ENCODE measurements at regions not wholly inside any gene's neighbourhood (a gene's known extent, or its start where the extent isn't known, plus 50 kb on each side); places are given as distances from the start of the nearest gene placed in this dataset.

- Histone ChIP-seq H3K27ac (no peak overlapping the region), H3K4me3 (no peak overlapping the region), H3K9ac (ENCODE audit: low read depth in 2 of 2, low read length in 2 of 2) (no peak overlapping the region), H3K27me3 (no peaks in the 10 kb centered on the region), H3K36me3 (no peaks in the 10 kb centered on the region), H3K9me3 (no peaks in the 10 kb centered on the region), H3K4me1 (no peaks in the 10 kb centered on the region)
- TF ChIP-seq, protein P1, sequence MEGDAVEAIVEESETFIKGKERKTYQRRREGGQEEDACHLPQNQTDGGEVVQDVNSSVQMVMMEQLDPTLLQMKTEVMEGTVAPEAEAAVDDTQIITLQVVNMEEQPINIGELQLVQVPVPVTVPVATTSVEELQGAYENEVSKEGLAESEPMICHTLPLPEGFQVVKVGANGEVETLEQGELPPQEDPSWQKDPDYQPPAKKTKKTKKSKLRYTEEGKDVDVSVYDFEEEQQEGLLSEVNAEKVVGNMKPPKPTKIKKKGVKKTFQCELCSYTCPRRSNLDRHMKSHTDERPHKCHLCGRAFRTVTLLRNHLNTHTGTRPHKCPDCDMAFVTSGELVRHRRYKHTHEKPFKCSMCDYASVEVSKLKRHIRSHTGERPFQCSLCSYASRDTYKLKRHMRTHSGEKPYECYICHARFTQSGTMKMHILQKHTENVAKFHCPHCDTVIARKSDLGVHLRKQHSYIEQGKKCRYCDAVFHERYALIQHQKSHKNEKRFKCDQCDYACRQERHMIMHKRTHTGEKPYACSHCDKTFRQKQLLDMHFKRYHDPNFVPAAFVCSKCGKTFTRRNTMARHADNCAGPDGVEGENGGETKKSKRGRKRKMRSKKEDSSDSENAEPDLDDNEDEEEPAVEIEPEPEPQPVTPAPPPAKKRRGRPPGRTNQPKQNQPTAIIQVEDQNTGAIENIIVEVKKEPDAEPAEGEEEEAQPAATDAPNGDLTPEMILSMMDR (IDR thresholded peaks at IDR 0.05): no peak
- no peak for DNase-seq
- intact Hi-C loops (cut with DNase I): no loop called here
These were observed 179.7 kb downstream of the ACKR3 start for GRCh38 chr2:236749346-236749745.

DNA sequence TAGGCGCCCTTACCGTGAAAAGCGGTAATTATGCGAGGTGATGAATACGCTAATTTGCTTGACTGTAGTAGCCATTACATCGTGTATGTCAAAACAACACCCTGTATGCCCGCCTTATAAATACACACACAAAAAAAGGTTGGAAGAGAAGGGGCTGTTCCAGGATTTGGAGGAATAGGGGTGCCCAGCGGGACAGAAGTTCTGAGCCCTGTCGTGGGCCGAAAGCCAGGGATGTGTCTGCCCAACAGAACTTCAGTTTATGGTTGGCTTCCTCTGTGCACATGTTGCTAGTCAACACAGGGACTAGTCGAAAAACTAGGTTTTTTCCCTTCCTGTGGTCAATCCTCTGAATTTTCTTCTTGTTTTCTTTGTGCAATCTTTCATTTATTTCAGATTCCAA is 182.5 kb downstream of the ACKR3 start:
- intact Hi-C loops (cut with DNase I): no loop called here
- TF ChIP-seq, protein P1 (IDR thresholded peaks at IDR 0.05): no peak
- Histone ChIP-seq H3K27me3 (no peaks in the 10 kb centered on the region), H3K4me3 (no peak overlapping the region), H3K9ac (ENCODE audit: low read depth in 2 of 2, low read length in 2 of 2) (no peak overlapping the region), H3K4me1 (no peaks in the 10 kb centered on the region), H3K27ac (no peak overlapping the region), H3K9me3 (no peaks in the 10 kb centered on the region), H3K36me3 (no peaks in the 10 kb centered on the region)
- no peak for DNase-seq

GRCh38 chr2:236753606-236754270 is 184.1 kb downstream of the ACKR3 start:
- Histone ChIP-seq H3K9me3 (no peaks in the 10 kb centered on the region), H3K9ac (ENCODE audit: low read depth in 2 of 2, low read length in 2 of 2) (no peak overlapping the region), H3K4me1 (no peaks in the 10 kb centered on the region), H3K4me3 (no peak overlapping the region), H3K36me3 (no peaks in the 10 kb centered on the region), H3K27me3 (no peaks in the 10 kb centered on the region), H3K27ac (no peak overlapping the region)
- intact Hi-C loops (cut with DNase I): no loop called here
- TF ChIP-seq, protein P1 (IDR thresholded peaks at IDR 0.05): no peak
- DNase-seq: no peak

- intact Hi-C loops (cut with DNase I): no loop called here
- Histone ChIP-seq H3K36me3 (no peaks in the 10 kb centered on the region), H3K9ac (ENCODE audit: low read depth in 2 of 2, low read length in 2 of 2) (no peak overlapping the region), H3K27me3 (no peaks in the 10 kb centered on the region), H3K4me1 (no peaks in the 10 kb centered on the region), H3K4me3 (no peak overlapping the region), H3K27ac (no peak overlapping the region), H3K9me3 (no peaks in the 10 kb centered on the region)
- TF ChIP-seq, protein P1 (IDR thresholded peaks at IDR 0.05): no peak
- no peak for DNase-seq
These were observed 184.8 kb downstream of the ACKR3 start for GRCh38 chr2:236754271-236754944.

DNA sequence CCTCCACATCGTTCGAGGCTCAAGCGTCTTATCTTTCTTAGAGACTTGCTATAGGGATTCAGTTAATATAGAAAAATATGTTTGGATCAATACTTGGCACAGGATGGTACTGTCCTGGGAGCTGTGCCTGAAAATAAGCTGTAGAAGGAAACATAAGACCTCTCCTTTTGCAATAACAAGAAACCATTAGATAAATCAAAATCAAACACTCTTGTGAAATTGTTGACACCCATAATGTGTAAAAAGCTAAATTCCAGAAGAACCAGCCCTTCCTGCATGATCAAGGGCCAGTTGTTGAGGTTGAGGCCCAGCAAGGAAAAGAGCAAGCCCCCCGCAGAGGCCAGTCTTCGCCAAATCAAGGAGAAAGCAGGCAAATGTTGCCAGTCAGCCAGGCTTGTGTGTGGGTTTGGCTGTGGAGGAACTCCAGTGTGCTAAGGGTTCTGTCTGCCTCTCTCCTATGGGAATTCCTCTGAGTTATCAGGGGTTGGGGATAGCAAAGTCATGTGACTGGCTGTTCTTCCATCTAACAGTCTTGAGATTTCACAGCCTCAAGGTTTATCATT is 185.7 kb downstream of the ACKR3 start:
- H3K9me3 ChIP-seq: no peaks in the 10 kb centered on the region
- intact Hi-C loops (cut with DNase I): no loop called here
- no peak overlapping the region for H3K27ac ChIP-seq
- H3K4me3 ChIP-seq: no peak overlapping the region
- H3K4me1 ChIP-seq: no peaks in the 10 kb centered on the region
- H3K36me3 ChIP-seq: no peaks in the 10 kb centered on the region
- no peaks in the 10 kb centered on the region for H3K27me3 ChIP-seq
- no peak for DNase-seq
- TF ChIP-seq, protein P1 (IDR thresholded peaks at IDR 0.05): no peak
- H3K9ac ChIP-seq (ENCODE audit: low read depth in 2 of 2, low read length in 2 of 2): no peak overlapping the region
